ENCODE measurements at regions not wholly inside any gene's neighbourhood (a gene's known extent, or its start where the extent isn't known, plus 50 kb on each side); places are given as distances from the start of the nearest gene placed in this dataset.

DNA sequence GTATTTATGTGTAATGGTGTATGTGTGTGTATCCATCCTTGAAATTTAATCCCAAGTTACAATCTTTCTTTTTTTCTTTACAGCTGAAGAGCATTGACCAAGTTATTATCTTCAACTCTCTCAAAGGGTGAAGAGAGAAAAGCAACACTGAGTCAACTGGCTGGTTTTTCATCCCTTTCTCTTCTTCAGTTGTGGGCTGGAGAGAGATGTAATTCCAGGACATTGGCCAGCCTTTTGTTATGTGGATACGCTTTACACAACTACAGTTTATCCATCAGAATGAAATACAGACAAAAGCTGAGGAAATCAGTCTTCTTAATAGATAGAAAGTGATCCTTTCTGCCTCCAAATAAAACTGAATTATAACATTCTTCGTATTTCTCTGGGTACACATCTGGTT lies 357.0 kb upstream of the NCAM2 start:
- TF ChIP-seq, protein P1, sequence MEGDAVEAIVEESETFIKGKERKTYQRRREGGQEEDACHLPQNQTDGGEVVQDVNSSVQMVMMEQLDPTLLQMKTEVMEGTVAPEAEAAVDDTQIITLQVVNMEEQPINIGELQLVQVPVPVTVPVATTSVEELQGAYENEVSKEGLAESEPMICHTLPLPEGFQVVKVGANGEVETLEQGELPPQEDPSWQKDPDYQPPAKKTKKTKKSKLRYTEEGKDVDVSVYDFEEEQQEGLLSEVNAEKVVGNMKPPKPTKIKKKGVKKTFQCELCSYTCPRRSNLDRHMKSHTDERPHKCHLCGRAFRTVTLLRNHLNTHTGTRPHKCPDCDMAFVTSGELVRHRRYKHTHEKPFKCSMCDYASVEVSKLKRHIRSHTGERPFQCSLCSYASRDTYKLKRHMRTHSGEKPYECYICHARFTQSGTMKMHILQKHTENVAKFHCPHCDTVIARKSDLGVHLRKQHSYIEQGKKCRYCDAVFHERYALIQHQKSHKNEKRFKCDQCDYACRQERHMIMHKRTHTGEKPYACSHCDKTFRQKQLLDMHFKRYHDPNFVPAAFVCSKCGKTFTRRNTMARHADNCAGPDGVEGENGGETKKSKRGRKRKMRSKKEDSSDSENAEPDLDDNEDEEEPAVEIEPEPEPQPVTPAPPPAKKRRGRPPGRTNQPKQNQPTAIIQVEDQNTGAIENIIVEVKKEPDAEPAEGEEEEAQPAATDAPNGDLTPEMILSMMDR (conservative IDR thresholded peaks at IDR 0.05 in 1 of 2, IDR thresholded peaks at IDR 0.05 in 1 of 2; ENCODE audit: extremely low read depth in 1 of 2, insufficient read depth in 1 of 2, low read depth in 1 of 2, low read length in 2 of 2), result no peak
- TF ChIP-seq EZH2 (IDR thresholded peaks at IDR 0.05; ENCODE audit: borderline replicate concordance, low read length), result no peak

All from mammary epithelial cell (primary cell).